ENCODE measurements at regions not wholly inside any gene's neighbourhood (a gene's known extent, or its start where the extent isn't known, plus 50 kb on each side); places are given as distances from the start of the nearest gene placed in this dataset.

- TF ChIP-seq ZBTB33 (IDR thresholded peaks at IDR 0.05) (no peak), GABPA (IDR thresholded peaks at IDR 0.05 in 1 of 2, conservative IDR thresholded peaks at IDR 0.05 in 1 of 2) (no peak), ATF3 (IDR thresholded peaks at IDR 0.05) (no peak), HNF4G (IDR thresholded peaks at IDR 0.05) (no peak)
These were observed 942.8 kb upstream of the TENM4 start (continued) for GRCh38 chr11:80383655-80384054.

- 78% methylated on average over 1 of the region's 1 CpG for WGBS
- Histone ChIP-seq H3K9me3 (ENCODE audit: control insufficient read depth in 4 of 4, low read length in 3 of 4) (peaks cover 0 to 3% (median 0%) of the 10 kb centered on the region in 4 donors), H3K4me1 (ENCODE audit: control insufficient read depth in 4 of 4, insufficient read depth in 4 of 4, low read length in 3 of 4) (no peaks in the 10 kb centered on the region), H3K27me3 (ENCODE audit: control insufficient read depth in 4 of 4, insufficient read depth in 4 of 4, low read length in 3 of 4) (no peaks in the 10 kb centered on the region), H3K36me3 (ENCODE audit: control insufficient read depth in 4 of 4, insufficient read depth in 3 of 4, low read depth in 1 of 4, low read length in 3 of 4) (no peaks in the 10 kb centered on the region), H3K9ac (ENCODE audit: low read depth in 1 of 2, low read length in 2 of 2) (no peak overlapping the region), H3K4me3 (ENCODE audit: low read depth in 1 of 3, low read length in 3 of 3) (no peak overlapping the region), H3K27ac (ENCODE audit: low read depth in 1 of 2, low read length in 2 of 2) (no peak overlapping the region)
- no peak for DNase-seq (ENCODE audit: low spot score)
- TF ChIP-seq FOXA2 (IDR thresholded peaks at IDR 0.05) = no peak
These were observed 938.9 kb upstream of the TENM4 start for GRCh38 chr11:80379620-80380278.

- no peaks in the 10 kb centered on the region for H3K36me3 ChIP-seq (ENCODE audit: control insufficient read depth in 4 of 4, insufficient read depth in 3 of 4, low read depth in 1 of 4, low read length in 3 of 4)
- DNase-seq (ENCODE audit: low spot score) = no peak
- no peaks in the 10 kb centered on the region for H3K27me3 ChIP-seq (ENCODE audit: control insufficient read depth in 4 of 4, insufficient read depth in 4 of 4, low read length in 3 of 4)
- 77% methylated on average over 6 of the region's 6 CpGs for WGBS
- H3K9me3 ChIP-seq (ENCODE audit: control insufficient read depth in 4 of 4, low read length in 3 of 4) = no peaks in the 10 kb centered on the region
- H3K4me3 ChIP-seq (ENCODE audit: low read depth in 1 of 3, low read length in 3 of 3) = no peak overlapping the region
- H3K9ac ChIP-seq (ENCODE audit: low read depth in 1 of 2, low read length in 2 of 2) = no peak overlapping the region
- no peak for TF ChIP-seq GABPA (IDR thresholded peaks at IDR 0.05 in 1 of 2, conservative IDR thresholded peaks at IDR 0.05 in 1 of 2)
- TF ChIP-seq MAX (IDR thresholded peaks at IDR 0.05) = no peak
- TF ChIP-seq JUND (IDR thresholded peaks at IDR 0.05) = no peak
- TF ChIP-seq CTCF (IDR thresholded peaks at IDR 0.05; ENCODE audit: low read depth, low read length, missing input control) = no peak
- TF ChIP-seq RXRA (IDR thresholded peaks at IDR 0.05) = no peak
- no peak for TF ChIP-seq NR2F2 (IDR thresholded peaks at IDR 0.05)
- TF ChIP-seq RAD21 (IDR thresholded peaks at IDR 0.05) = no peak
- no peak for TF ChIP-seq FOXA2 (IDR thresholded peaks at IDR 0.05)
- TF ChIP-seq REST (IDR thresholded peaks at IDR 0.05) = no peak
- TF ChIP-seq SP1 (IDR thresholded peaks at IDR 0.05) = no peak
- TF ChIP-seq YY1 (IDR thresholded peaks at IDR 0.05) = no peak
- TF ChIP-seq HNF4G (IDR thresholded peaks at IDR 0.05) = no peak
- TF ChIP-seq ZBTB33 (IDR thresholded peaks at IDR 0.05) = no peak
- TF ChIP-seq TAF1 (conservative IDR thresholded peaks at IDR 0.05) = no peak
- TF ChIP-seq FOXA1 (IDR thresholded peaks at IDR 0.05) = no peak
- no peak for TF ChIP-seq EGR1 (IDR thresholded peaks at IDR 0.05; ENCODE audit: low read depth in 2 of 2)
- TF ChIP-seq ATF3 (IDR thresholded peaks at IDR 0.05) = no peak
- no peak for TF ChIP-seq HNF4A (conservative IDR thresholded peaks at IDR 0.05)
- no peaks in the 10 kb centered on the region for H3K4me1 ChIP-seq (ENCODE audit: control insufficient read depth in 4 of 4, insufficient read depth in 4 of 4, low read length in 3 of 4)
- no peak overlapping the region for H3K27ac ChIP-seq (ENCODE audit: low read depth in 1 of 2, low read length in 2 of 2)
These were observed 931.1 kb upstream of the TENM4 start for GRCh38 chr11:80371931-80372330.

Measured in liver (tissue), 8 donors.